ENCODE measurements at regions not wholly inside any gene's neighbourhood (a gene's known extent, or its start where the extent isn't known, plus 50 kb on each side); places are given as distances from the start of the nearest gene placed in this dataset.

GRCh38 chr9:32180597-32180996, 203.8 kb upstream of the ACO1 start:
- TF ChIP-seq POLR2A (IDR thresholded peaks at IDR 0.05): no peak
- no peak for TF ChIP-seq CTCF (IDR thresholded peaks at IDR 0.05)

Data from lower leg skin (tissue), 3 donors.